ENCODE measurements at regions not wholly inside any gene's neighbourhood (a gene's known extent, or its start where the extent isn't known, plus 50 kb on each side); places are given as distances from the start of the nearest gene placed in this dataset.

- Histone ChIP-seq H3K36me3 (no peaks in the 10 kb centered on the region), H3K4me3 (no peak overlapping the region), H3K27ac (no peak overlapping the region), H3K4me1 (no peaks in the 10 kb centered on the region), H3K27me3 (no peaks in the 10 kb centered on the region), H3K9me3 (no peaks in the 10 kb centered on the region)
- DNase-seq, result no peak
- intact Hi-C loops (cut with DNase I), result no loop called here
- peak; percentile 35 for ATAC-seq
- no peak for TF ChIP-seq CTCF (IDR thresholded peaks at IDR 0.05)
Observed at GRCh38 chr6:164925681-164926530, 383.5 kb downstream of the C6orf118 start.

- ATAC-seq (no peak), DNase-seq (no peak)
- H3K9me3 ChIP-seq, result no peaks in the 10 kb centered on the region
- H3K27me3 ChIP-seq, result peaks cover 3% of the 10 kb centered on the region
- H3K36me3 ChIP-seq, result no peaks in the 10 kb centered on the region
- intact Hi-C loops (cut with DNase I), result no loop called here
- H3K4me1 ChIP-seq, result no peaks in the 10 kb centered on the region
- TF ChIP-seq CTCF (IDR thresholded peaks at IDR 0.05), result no peak
- H3K27ac ChIP-seq, result no peak overlapping the region
- no peak overlapping the region for H3K4me3 ChIP-seq
Observed at GRCh38 chr6:164924674-164925073, 384.7 kb downstream of the C6orf118 start.

GRCh38 chr6:164917211-164917610, 392.2 kb downstream of the C6orf118 start:
- no peak for TF ChIP-seq CTCF (IDR thresholded peaks at IDR 0.05)
- Histone ChIP-seq H3K36me3 (no peaks in the 10 kb centered on the region), H3K4me1 (no peaks in the 10 kb centered on the region), H3K27me3 (peaks cover 3% of the 10 kb centered on the region), H3K9me3 (no peaks in the 10 kb centered on the region), H3K27ac (no peak overlapping the region), H3K4me3 (no peak overlapping the region)
- DNase-seq (no peak), ATAC-seq (no peak)
- intact Hi-C loops (cut with DNase I), result no loop called here

- no peak overlapping the region for H3K4me3 ChIP-seq
- no peak for TF ChIP-seq CTCF (IDR thresholded peaks at IDR 0.05)
- H3K4me1 ChIP-seq, result no peaks in the 10 kb centered on the region
- ATAC-seq (no peak), DNase-seq (no peak)
- no peaks in the 10 kb centered on the region for H3K9me3 ChIP-seq
- intact Hi-C loops (cut with DNase I), result no loop called here
- peaks cover 3% of the 10 kb centered on the region for H3K27me3 ChIP-seq
- no peak overlapping the region for H3K27ac ChIP-seq
- H3K36me3 ChIP-seq, result no peaks in the 10 kb centered on the region
Observed at GRCh38 chr6:164916087-164916486, 393.3 kb downstream of the C6orf118 start.

GRCh38 chr6:164911873-164912580, 397.4 kb downstream of the C6orf118 start:
- peak overlapping the region; percentile 9 for H3K4me3 ChIP-seq
- H3K9me3 ChIP-seq, result no peaks in the 10 kb centered on the region
- no peaks in the 10 kb centered on the region for H3K27me3 ChIP-seq
- intact Hi-C loops (cut with DNase I), result no loop called here
- DNase-seq (no peak), ATAC-seq (no peak)
- no peak overlapping the region for H3K27ac ChIP-seq
- H3K36me3 ChIP-seq, result no peaks in the 10 kb centered on the region
- H3K4me1 ChIP-seq, result no peaks in the 10 kb centered on the region
- TF ChIP-seq CTCF (IDR thresholded peaks at IDR 0.05), result no peak
